Liver (tissue), 7 donors: ENCODE measurements at regions not wholly inside any gene's neighbourhood (a gene's known extent, or its start where the extent isn't known, plus 50 kb on each side); places are given as distances from the start of the nearest gene placed in this dataset.

Source experiments
- DNase-seq: peaks from one replicate; pipeline ENCODE4 v3.0.0-alpha.2; 2017; ENCODE audit warnings: low spot score
- H3K27ac ChIP-seq, 2 donors: one replicate each; pipeline ENCODE4 v1.7.0; 2013; ENCODE audit warnings: inconsistent platforms in 2 of 2, low read length in 2 of 2, control low read depth in 1 of 2, low read depth in 1 of 2, mild to moderate bottlenecking in 1 of 2
- H3K27me3 ChIP-seq, 4 donors: one replicate each; pipeline versions ENCODE4 v1.6.1 to v1.7.0; 2013; ENCODE audit warnings: low read length in 3 of 4, inconsistent platforms in 1 of 4, mild to moderate bottlenecking in 1 of 4, moderate library complexity in 1 of 4; ENCODE audit not compliant: control insufficient read depth in 4 of 4, insufficient read depth in 4 of 4
- H3K36me3 ChIP-seq, 4 donors: one replicate each; pipeline versions ENCODE4 v1.6.1 to v1.7.0; 2013; ENCODE audit warnings: low read length in 3 of 4, mild to moderate bottlenecking in 3 of 4, low read depth in 1 of 4, moderate library complexity in 1 of 4; ENCODE audit not compliant: control insufficient read depth in 4 of 4, insufficient read depth in 3 of 4
- H3K4me1 ChIP-seq, 4 donors: one replicate each; pipeline versions ENCODE4 v1.6.1 to v1.7.0; 2013; ENCODE audit warnings: low read length in 3 of 4, mild to moderate bottlenecking in 3 of 4, moderate library complexity in 1 of 4; ENCODE audit not compliant: control insufficient read depth in 4 of 4, insufficient read depth in 4 of 4
- H3K4me3 ChIP-seq, 3 donors: one replicate each; pipeline versions ENCODE4 v1.6.1 to v1.7.0; 2013; ENCODE audit warnings: low read length in 3 of 3, control low read depth in 1 of 3, low read depth in 1 of 3, mild to moderate bottlenecking in 1 of 3
- H3K9ac ChIP-seq, 2 donors: one replicate each; pipeline ENCODE4 v1.7.0; 2013; ENCODE audit warnings: low read length in 2 of 2, mild to moderate bottlenecking in 2 of 2, moderate library complexity in 2 of 2, control low read depth in 1 of 2, low read depth in 1 of 2
- H3K9me3 ChIP-seq, 4 donors: one replicate each; pipeline versions ENCODE4 v1.6.1 to v1.7.0; 2013; ENCODE audit warnings: low read length in 3 of 4; ENCODE audit not compliant: control insufficient read depth in 4 of 4
- EGR1 ChIP-seq, 2 donors: IDR thresholded peaks; 2 replicates each; pipeline ENCODE4 v1.6.1; 2016 to 2018; ENCODE audit warnings: antibody characterized with exemption in 2 of 2, low read depth in 2 of 2
- FOXA1 ChIP-seq: IDR thresholded peaks from 2 replicates; pipeline ENCODE4 v1.6.1; 2016; ENCODE audit warnings: antibody characterized with exemption
- FOXA2 ChIP-seq: IDR thresholded peaks from 2 replicates; pipeline ENCODE4 v1.6.1; 2016; ENCODE audit warnings: antibody characterized with exemption
- GABPA ChIP-seq, 2 donors: IDR thresholded peaks in 1 of 2; conservative IDR thresholded peaks in 1 of 2; 2 replicates each; pipeline ENCODE4 v1.6.1; 2016; ENCODE audit warnings: antibody characterized with exemption in 2 of 2, mild to moderate bottlenecking in 1 of 2, moderate library complexity in 1 of 2
- JUND ChIP-seq, 2 donors: IDR thresholded peaks; 2 replicates each; pipeline ENCODE4 v1.6.1; 2016; ENCODE audit warnings: antibody characterized with exemption in 2 of 2
- RAD21 ChIP-seq, 2 donors: IDR thresholded peaks; 2 replicates each; pipeline ENCODE4 v1.6.1; 2016; ENCODE audit warnings: antibody characterized with exemption in 2 of 2, mild to moderate bottlenecking in 2 of 2
- RXRA ChIP-seq, 2 donors: IDR thresholded peaks; 2 replicates each; pipeline ENCODE4 v1.6.1; 2017 to 2018; ENCODE audit warnings: antibody characterized with exemption in 2 of 2, mild to moderate bottlenecking in 1 of 2
- SP1 ChIP-seq: IDR thresholded peaks from 2 replicates; pipeline ENCODE4 v1.6.1; 2018; ENCODE audit warnings: antibody characterized with exemption, mild to moderate bottlenecking
- TAF1 ChIP-seq: conservative IDR thresholded peaks from 2 replicates; pipeline ENCODE4 v1.6.1; 2016; ENCODE audit warnings: antibody characterized with exemption, mild to moderate bottlenecking
- YY1 ChIP-seq: IDR thresholded peaks from 2 replicates; pipeline ENCODE4 v1.6.1; 2016; ENCODE audit warnings: antibody characterized with exemption, mild to moderate bottlenecking
- WGBS: extraction: QIAGEN DNeasy Blood & Tissue Kit; methylation state at CpG from one replicate; pipeline ENCODE4 v1.1.7; 2013; 5-methylcytosine and 5-hydroxymethylcytosine counted together
- TF ChIP-seq, protein P1 (sequence below): IDR thresholded peaks from 2 replicates; pipeline ENCODE4 v1.6.1; 2016; ENCODE audit warnings: antibody characterized with exemption
- TF ChIP-seq, protein P2 (sequence below): IDR thresholded peaks from 2 replicates; pipeline ENCODE4 v1.6.1; 2016; ENCODE audit warnings: antibody characterized with exemption
- donor health status: healthy.
- donor health status: healthy.
- donor health status: healthy.
- donor health status: healthy.

DNA sequence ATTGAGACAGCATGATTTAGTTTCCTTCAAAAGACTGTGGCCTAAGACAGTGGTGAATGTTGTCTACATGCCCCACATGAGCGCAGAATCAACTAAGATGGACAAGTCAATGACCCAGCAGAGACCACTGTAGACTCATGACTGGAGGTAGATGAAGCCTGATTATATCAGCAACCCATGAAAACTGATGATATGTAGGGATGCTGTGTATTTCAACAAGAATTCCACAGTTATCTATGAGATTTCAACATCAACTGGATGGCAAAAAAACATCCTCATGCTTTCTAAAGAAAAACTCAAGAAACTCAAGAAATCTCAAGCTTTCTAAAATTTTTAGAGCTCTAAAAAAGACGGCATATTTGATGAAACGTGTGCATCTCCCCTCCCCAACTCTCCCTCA lies 413.9 kb upstream of the LYPLAL1 start:
- H3K9ac ChIP-seq = no peak overlapping the region
- no peaks in the 10 kb centered on the region for H3K36me3 ChIP-seq
- H3K9me3 ChIP-seq = no peaks in the 10 kb centered on the region
- H3K27ac ChIP-seq = no peak overlapping the region
- TF ChIP-seq SP1 (no peak), FOXA1 (no peak), EGR1 (IDR thresholded peaks at IDR 0.05; ENCODE audit: low read depth in 2 of 2) (no peak), GABPA (IDR thresholded peaks at IDR 0.05 in 1 of 2, conservative IDR thresholded peaks at IDR 0.05 in 1 of 2) (no peak), FOXA2 (no peak), RXRA (IDR thresholded peaks at IDR 0.05) (no peak), RAD21 (IDR thresholded peaks at IDR 0.05) (no peak)
- TF ChIP-seq, protein P1, sequence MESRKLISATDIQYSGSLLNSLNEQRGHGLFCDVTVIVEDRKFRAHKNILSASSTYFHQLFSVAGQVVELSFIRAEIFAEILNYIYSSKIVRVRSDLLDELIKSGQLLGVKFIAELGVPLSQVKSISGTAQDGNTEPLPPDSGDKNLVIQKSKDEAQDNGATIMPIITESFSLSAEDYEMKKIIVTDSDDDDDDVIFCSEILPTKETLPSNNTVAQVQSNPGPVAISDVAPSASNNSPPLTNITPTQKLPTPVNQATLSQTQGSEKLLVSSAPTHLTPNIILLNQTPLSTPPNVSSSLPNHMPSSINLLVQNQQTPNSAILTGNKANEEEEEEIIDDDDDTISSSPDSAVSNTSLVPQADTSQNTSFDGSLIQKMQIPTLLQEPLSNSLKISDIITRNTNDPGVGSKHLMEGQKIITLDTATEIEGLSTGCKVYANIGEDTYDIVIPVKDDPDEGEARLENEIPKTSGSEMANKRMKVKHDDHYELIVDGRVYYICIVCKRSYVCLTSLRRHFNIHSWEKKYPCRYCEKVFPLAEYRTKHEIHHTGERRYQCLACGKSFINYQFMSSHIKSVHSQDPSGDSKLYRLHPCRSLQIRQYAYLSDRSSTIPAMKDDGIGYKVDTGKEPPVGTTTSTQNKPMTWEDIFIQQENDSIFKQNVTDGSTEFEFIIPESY = no peak
- 84% methylated on average over 3 of the region's 3 CpGs for WGBS
- H3K4me1 ChIP-seq = peaks cover 0 to 2% (median under 1%) of the 10 kb centered on the region in 4 donors
- no peak overlapping the region for H3K4me3 ChIP-seq
- no peaks in the 10 kb centered on the region for H3K27me3 ChIP-seq
- DNase-seq = no peak

DNA sequence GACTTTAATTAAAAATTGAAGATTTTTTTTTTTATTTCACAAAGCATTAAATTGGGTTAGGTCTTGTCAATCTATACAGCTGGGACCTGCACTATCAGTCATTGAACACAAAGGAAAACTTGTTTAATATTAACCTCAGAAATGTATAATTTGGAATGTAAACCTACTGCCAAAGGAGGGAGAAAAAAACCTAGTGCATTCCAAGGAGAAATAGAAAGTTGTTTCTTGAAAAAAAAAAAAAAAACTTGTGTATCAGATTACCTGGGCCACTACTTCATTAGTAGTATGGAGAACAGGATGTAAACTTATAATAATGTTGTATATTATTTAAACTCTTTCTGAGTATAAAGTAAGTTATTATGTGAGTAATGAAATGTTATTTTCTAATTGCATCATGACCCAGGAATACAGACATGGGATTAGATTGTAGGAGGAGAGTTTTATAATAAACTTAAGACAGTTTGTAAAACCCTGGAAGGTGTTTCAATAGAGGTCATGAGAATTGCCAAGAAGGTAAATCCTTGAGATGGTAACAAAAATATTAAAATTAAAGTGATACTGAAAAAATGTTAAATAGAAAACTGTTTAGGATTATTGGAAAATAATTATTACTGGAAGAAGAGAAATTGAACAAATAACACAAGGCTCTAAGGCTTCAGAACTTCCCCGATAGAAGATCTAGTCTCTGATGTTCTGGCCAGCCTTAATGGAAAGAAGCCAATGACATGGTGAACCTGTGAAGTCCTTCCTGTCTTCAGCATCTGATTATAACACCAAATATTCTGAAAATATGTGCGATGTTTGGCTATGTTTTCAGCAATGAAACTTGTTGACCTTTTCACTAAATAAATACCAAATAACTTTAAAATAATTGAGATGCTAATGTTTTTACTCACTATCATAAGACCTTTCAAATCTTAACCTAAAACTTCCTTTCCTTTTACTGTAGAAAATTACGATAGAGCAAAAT lies 412.8 kb upstream of the LYPLAL1 start:
- no peaks in the 10 kb centered on the region for H3K27me3 ChIP-seq
- DNase-seq = no peak
- TF ChIP-seq GABPA (IDR thresholded peaks at IDR 0.05 in 1 of 2, conservative IDR thresholded peaks at IDR 0.05 in 1 of 2) = no peak
- H3K9me3 ChIP-seq = no peaks in the 10 kb centered on the region
- H3K36me3 ChIP-seq = no peaks in the 10 kb centered on the region
- 83% methylated on average over 3 of the region's 3 CpGs for WGBS
- no peak overlapping the region for H3K27ac ChIP-seq
- no peaks in the 10 kb centered on the region for H3K4me1 ChIP-seq
- no peak overlapping the region for H3K9ac ChIP-seq
- H3K4me3 ChIP-seq = no peak overlapping the region

DNA sequence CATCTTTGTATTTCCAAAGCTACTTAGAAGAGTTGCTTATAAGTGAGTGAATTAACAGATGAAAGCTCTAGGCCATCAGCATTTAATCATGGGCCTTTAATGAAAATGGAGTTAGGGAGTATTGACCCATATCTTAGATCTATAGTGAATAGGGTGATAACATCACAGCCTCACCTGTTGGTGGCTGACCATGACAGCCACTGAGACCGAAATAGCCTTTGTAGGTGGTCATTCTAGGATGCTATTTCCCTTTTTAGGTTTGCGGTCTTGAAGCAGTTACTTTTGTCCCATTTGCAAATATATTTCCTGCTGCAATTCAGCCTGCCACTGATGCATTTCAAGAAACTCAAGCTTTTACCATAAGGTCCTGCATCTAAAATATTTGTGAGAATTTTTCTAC lies 410.1 kb upstream of the LYPLAL1 start:
- no peaks in the 10 kb centered on the region for H3K27me3 ChIP-seq
- no peak overlapping the region for H3K9ac ChIP-seq
- H3K36me3 ChIP-seq = no peaks in the 10 kb centered on the region
- TF ChIP-seq JUND (IDR thresholded peaks at IDR 0.05) = no peak
- no peak for TF ChIP-seq SP1
- no peak for TF ChIP-seq TAF1
- no peak for TF ChIP-seq GABPA (IDR thresholded peaks at IDR 0.05 in 1 of 2, conservative IDR thresholded peaks at IDR 0.05 in 1 of 2)
- TF ChIP-seq RXRA (IDR thresholded peaks at IDR 0.05) = no peak
- TF ChIP-seq, protein P2, sequence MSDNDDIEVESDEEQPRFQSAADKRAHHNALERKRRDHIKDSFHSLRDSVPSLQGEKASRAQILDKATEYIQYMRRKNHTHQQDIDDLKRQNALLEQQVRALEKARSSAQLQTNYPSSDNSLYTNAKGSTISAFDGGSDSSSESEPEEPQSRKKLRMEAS = no peak
- no peak for TF ChIP-seq YY1
- TF ChIP-seq RAD21 (IDR thresholded peaks at IDR 0.05) = no peak
- TF ChIP-seq FOXA1 = no peak
- no peak overlapping the region for H3K4me3 ChIP-seq
- H3K27ac ChIP-seq = no peak overlapping the region
- no peaks in the 10 kb centered on the region for H3K9me3 ChIP-seq
- DNase-seq = no peak
- H3K4me1 ChIP-seq = no peaks in the 10 kb centered on the region
- 84% methylated on average over 2 of the region's 2 CpGs for WGBS
